SK-N-SH (cell line): ENCODE measurements at regions not wholly inside any gene's neighbourhood (a gene's known extent, or its start where the extent isn't known, plus 50 kb on each side); places are given as distances from the start of the nearest gene placed in this dataset.

Experiments
- CTCF ChIA-PET: fragments of 300-600, 350-600 bp; formaldehyde crosslinking; extraction: SDS; loops from one replicate; lab custom pipeline; 2021; lab: Yijun Ruan, JAX
- POLR2A ChIA-PET: fragments of 350-600 bp; sonication (Branson Sonifier 250); formaldehyde crosslinking; extraction: SDS; loops from one replicate; lab custom pipeline; 2020; ENCODE audit warnings: antibody characterized with exemption, inconsistent platforms; lab: Yijun Ruan, JAX
- DNase-seq: peaks from one replicate; pipeline ENCODE4 v3.0.0; 2012
- H2AFZ ChIP-seq: fragments of 200-600 bp; sonication (generic); 2 replicates; pipeline ENCODE4 v1.8.1; 2016; ENCODE audit warnings: antibody characterized with exemption, mild to moderate bottlenecking, low read depth
- H3F3A ChIP-seq: fragments of 200-600 bp; sonication (generic); replicated peaks from 2 replicates; pipeline ENCODE3; 2016; ENCODE audit warnings: antibody characterized with exemption, mild to moderate bottlenecking; ENCODE audit not compliant: insufficient read depth
- H3K27ac ChIP-seq, 2 experiments: fragments of 200-500 bp in 1 of 2; fragments of 200-600 bp in 1 of 2; sonication (Bioruptor generic) in 1 of 2; sonication (generic), shearing (Covaris generic) in 1 of 2; 2 replicates each; pipeline versions ENCODE4 v1.5.1 to v1.6.1; 2014 to 2016; ENCODE audit warnings: low read depth in 2 of 2, inconsistent platforms in 1 of 2, low read length in 1 of 2, mild to moderate bottlenecking in 1 of 2, mixed read lengths in 1 of 2
- H3K27me3 ChIP-seq: fragments of 200-600 bp; sonication (generic), shearing (Covaris generic); 2 replicates; pipeline ENCODE4 v1.6.1; 2016; ENCODE audit warnings: mixed run types; ENCODE audit not compliant: insufficient read depth
- H3K36me3 ChIP-seq, 2 experiments: fragments of 200-500 bp in 1 of 2; fragments of 200-600 bp in 1 of 2; sonication (Bioruptor generic) in 1 of 2; sonication (generic) in 1 of 2; replicated peaks in 1 of 2; 2 replicates each; pipeline versions ENCODE3 to v1.5.1; 2014 to 2016; ENCODE audit warnings: low read length in 1 of 2, mild to moderate bottlenecking in 1 of 2; ENCODE audit not compliant: insufficient read depth in 2 of 2, control insufficient read depth in 1 of 2
- H3K4me1 ChIP-seq, 2 experiments: fragments of 200-500 bp in 1 of 2; fragments of 200-600 bp in 1 of 2; sonication (Bioruptor generic) in 1 of 2; sonication (generic), shearing (Covaris generic) in 1 of 2; 2 replicates each; pipeline versions ENCODE4 v1.5.1 to v1.6.1; 2014 to 2016; ENCODE audit warnings: low read depth in 1 of 2, low read length in 1 of 2, mixed run types in 1 of 2; ENCODE audit not compliant: insufficient read depth in 2 of 2, control insufficient read depth in 1 of 2
- H3K4me2 ChIP-seq: fragments of 200-600 bp; sonication (generic), shearing (Covaris generic); 2 replicates; pipeline ENCODE4 v1.6.1; 2017; ENCODE audit warnings: mixed run types
- H3K4me3 ChIP-seq, 2 experiments: fragments of 200-500 bp in 1 of 2; fragments of 200-600 bp in 1 of 2; sonication (Bioruptor generic) in 1 of 2; sonication (generic), shearing (Covaris generic) in 1 of 2; 2 replicates each; pipeline versions ENCODE4 v1.5.1 to v1.8.1; 2014 to 2016; ENCODE audit warnings: low read depth in 2 of 2, inconsistent platforms in 1 of 2, low read length in 1 of 2, mild to moderate bottlenecking in 1 of 2, mixed read lengths in 1 of 2, moderate library complexity in 1 of 2
- H3K79me2 ChIP-seq: fragments of 200-600 bp; sonication (generic); 2 replicates; pipeline ENCODE4 v1.8.1; 2017; ENCODE audit warnings: mild to moderate bottlenecking; ENCODE audit not compliant: insufficient read depth
- H3K9ac ChIP-seq: fragments of 200-600 bp; sonication (generic); 2 replicates; pipeline ENCODE4 v1.6.1; 2017; ENCODE audit warnings: mixed run types
- H3K9me2 ChIP-seq: fragments of 200-600 bp; sonication (generic); 2 replicates; pipeline ENCODE4 v1.6.1; 2017; ENCODE audit warnings: mixed run types
- H3K9me3 ChIP-seq: fragments of 200-600 bp; sonication (generic); 2 replicates; pipeline ENCODE4 v1.6.1; 2017; ENCODE audit warnings: mixed run types, mild to moderate bottlenecking, moderate library complexity
- H4K20me1 ChIP-seq: fragments of 200-600 bp; sonication (generic); 2 replicates; pipeline ENCODE4 v1.6.1; 2017; ENCODE audit warnings: mild to moderate bottlenecking, mixed run types; ENCODE audit not compliant: insufficient read depth
- CHD2 ChIP-seq: fragments of 150-350 bp; IDR thresholded peaks from 2 replicates; pipeline ENCODE4 v1.6.1; 2018; ENCODE audit warnings: low read length; ENCODE audit not compliant: partially characterized antibody
- ELF1 ChIP-seq: IDR thresholded peaks from 2 replicates; pipeline ENCODE4 v1.4.0; 2012
- EZH2phosphoT487 ChIP-seq: fragments of 200-600 bp; sonication (generic); IDR thresholded peaks from 2 replicates; pipeline ENCODE4 v1.6.1; 2017; ENCODE audit warnings: low read depth, mixed run types, mild to moderate bottlenecking, antibody characterized with exemption, moderate library complexity, borderline replicate concordance
- FOXJ3 ChIP-seq: sonication (generic); formaldehyde crosslinking; IDR thresholded peaks from 2 replicates; pipeline ENCODE4 v1.5.1; 2020; ENCODE audit warnings: mild to moderate bottlenecking, missing genetic modification reagents
- FOXM1 ChIP-seq: IDR thresholded peaks from 2 replicates; pipeline ENCODE4 v1.4.0; 2012; ENCODE audit warnings: low read depth, mild to moderate bottlenecking
- GABPA ChIP-seq: IDR thresholded peaks from 2 replicates; pipeline ENCODE4 v1.4.0; 2012; ENCODE audit warnings: low read depth, mild to moderate bottlenecking
- RCOR1 ChIP-seq: fragments of 150-350 bp; IDR thresholded peaks from 2 replicates; pipeline ENCODE4 v1.6.1; 2017; ENCODE audit warnings: antibody characterized with exemption, low read length
- RXRA ChIP-seq: IDR thresholded peaks from 2 replicates; pipeline ENCODE4 v1.4.0; 2012; ENCODE audit warnings: low read depth, mild to moderate bottlenecking, borderline replicate concordance
- SMC3 ChIP-seq: IDR thresholded peaks from 2 replicates; pipeline ENCODE4 v1.6.1; 2012; ENCODE audit warnings: low read depth, low read length, improper control_type of control experiment
- TAF1 ChIP-seq: IDR thresholded peaks from 2 replicates; pipeline ENCODE4 v1.6.1; 2012; ENCODE audit warnings: low read depth, mild to moderate bottlenecking, low read length, moderate library complexity, borderline replicate concordance
- TCF12 ChIP-seq: IDR thresholded peaks from 2 replicates; pipeline ENCODE4 v1.4.0; 2012
- USF2 ChIP-seq: fragments of 150-350 bp; IDR thresholded peaks from 2 replicates; pipeline ENCODE4 v1.6.1; 2017; ENCODE audit warnings: antibody characterized with exemption, low read length, low read depth, borderline replicate concordance
- WGBS: methylation state at CpG from one replicate; pipeline ENCODE4 v1.1.6; 2017; ENCODE audit warnings: low lambda C conversion rate; 5-methylcytosine and 5-hydroxymethylcytosine counted together
- TF ChIP-seq, protein P1 (sequence below): IDR thresholded peaks from 2 replicates; pipeline ENCODE4; 2012
- TF ChIP-seq, protein P2 (sequence below): fragments of 200-600 bp; sonication (generic); IDR thresholded peaks from 2 replicates; pipeline ENCODE4 v1.6.1; 2017; ENCODE audit warnings: antibody characterized with exemption, mild to moderate bottlenecking, moderate library complexity
- TF ChIP-seq, protein P3 (sequence below): IDR thresholded peaks from 2 replicates; pipeline ENCODE4 v1.4.0; 2012; ENCODE audit warnings: low read depth, borderline replicate concordance

DNA sequence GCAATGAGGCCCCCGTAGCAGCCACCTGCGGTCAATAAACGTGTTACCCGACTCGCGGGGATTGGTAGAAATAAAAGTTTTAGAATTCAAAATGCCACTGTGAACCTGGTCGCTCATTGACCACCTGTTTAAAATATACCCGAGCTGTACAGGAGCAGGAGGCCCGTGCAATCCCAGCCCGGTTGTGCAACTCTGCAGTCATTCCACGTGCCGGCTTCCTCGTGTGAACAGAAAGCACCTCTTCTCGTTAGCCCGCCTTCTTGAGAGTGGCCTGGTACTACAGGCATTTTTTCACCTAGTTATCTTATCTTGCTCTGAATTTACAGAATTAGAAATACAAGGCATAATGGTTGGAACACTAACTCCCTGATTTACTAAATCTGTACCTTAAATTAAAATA, 660.7 kb downstream of the GALR1 start (continued):
- TF ChIP-seq, protein P1, sequence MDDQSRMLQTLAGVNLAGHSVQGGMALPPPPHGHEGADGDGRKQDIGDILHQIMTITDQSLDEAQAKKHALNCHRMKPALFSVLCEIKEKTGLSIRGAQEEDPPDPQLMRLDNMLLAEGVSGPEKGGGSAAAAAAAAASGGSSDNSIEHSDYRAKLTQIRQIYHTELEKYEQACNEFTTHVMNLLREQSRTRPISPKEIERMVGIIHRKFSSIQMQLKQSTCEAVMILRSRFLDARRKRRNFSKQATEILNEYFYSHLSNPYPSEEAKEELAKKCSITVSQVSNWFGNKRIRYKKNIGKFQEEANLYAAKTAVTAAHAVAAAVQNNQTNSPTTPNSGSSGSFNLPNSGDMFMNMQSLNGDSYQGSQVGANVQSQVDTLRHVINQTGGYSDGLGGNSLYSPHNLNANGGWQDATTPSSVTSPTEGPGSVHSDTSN = no peak

GRCh38 chr18:77911971-77912605, 662.4 kb downstream of the GALR1 start:
- TF ChIP-seq ELF1 (no peak), RCOR1 (no peak), GABPA (no peak), TAF1 (no peak), USF2 (no peak), TCF12 (no peak), EZH2phosphoT487 (no peak), FOXM1 (no peak), SMC3 (no peak), CHD2 (no peak), FOXJ3 (CRISPR knock-in tag) (no peak), RXRA (no peak)
- TF ChIP-seq, protein P2, sequence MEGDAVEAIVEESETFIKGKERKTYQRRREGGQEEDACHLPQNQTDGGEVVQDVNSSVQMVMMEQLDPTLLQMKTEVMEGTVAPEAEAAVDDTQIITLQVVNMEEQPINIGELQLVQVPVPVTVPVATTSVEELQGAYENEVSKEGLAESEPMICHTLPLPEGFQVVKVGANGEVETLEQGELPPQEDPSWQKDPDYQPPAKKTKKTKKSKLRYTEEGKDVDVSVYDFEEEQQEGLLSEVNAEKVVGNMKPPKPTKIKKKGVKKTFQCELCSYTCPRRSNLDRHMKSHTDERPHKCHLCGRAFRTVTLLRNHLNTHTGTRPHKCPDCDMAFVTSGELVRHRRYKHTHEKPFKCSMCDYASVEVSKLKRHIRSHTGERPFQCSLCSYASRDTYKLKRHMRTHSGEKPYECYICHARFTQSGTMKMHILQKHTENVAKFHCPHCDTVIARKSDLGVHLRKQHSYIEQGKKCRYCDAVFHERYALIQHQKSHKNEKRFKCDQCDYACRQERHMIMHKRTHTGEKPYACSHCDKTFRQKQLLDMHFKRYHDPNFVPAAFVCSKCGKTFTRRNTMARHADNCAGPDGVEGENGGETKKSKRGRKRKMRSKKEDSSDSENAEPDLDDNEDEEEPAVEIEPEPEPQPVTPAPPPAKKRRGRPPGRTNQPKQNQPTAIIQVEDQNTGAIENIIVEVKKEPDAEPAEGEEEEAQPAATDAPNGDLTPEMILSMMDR = no peak
- TF ChIP-seq, protein P3, sequence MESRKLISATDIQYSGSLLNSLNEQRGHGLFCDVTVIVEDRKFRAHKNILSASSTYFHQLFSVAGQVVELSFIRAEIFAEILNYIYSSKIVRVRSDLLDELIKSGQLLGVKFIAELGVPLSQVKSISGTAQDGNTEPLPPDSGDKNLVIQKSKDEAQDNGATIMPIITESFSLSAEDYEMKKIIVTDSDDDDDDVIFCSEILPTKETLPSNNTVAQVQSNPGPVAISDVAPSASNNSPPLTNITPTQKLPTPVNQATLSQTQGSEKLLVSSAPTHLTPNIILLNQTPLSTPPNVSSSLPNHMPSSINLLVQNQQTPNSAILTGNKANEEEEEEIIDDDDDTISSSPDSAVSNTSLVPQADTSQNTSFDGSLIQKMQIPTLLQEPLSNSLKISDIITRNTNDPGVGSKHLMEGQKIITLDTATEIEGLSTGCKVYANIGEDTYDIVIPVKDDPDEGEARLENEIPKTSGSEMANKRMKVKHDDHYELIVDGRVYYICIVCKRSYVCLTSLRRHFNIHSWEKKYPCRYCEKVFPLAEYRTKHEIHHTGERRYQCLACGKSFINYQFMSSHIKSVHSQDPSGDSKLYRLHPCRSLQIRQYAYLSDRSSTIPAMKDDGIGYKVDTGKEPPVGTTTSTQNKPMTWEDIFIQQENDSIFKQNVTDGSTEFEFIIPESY = no peak
- ChIA-PET CTCF (interaction anchor here (1.0 to 1.4 kb wide), 2 partner anchors 12 kb away, joined by 3 to 4 read pairs; no protein-coding TSS in a partner anchor), POLR2A (no interaction called here)
- Histone ChIP-seq H3K79me2 (no peaks in the 10 kb centered on the region), H3K36me3 (no peaks in the 10 kb centered on the region), H4K20me1 (no peaks in the 10 kb centered on the region), H2AFZ (no peak overlapping the region), H3F3A (no peaks in the 10 kb centered on the region), H3K4me2 (no peak overlapping the region), H3K4me3 (no peak overlapping the region), H3K4me1 (no peaks in the 10 kb centered on the region), H3K27ac (no peak overlapping the region), H3K27me3 (peaks cover 16% of the 10 kb centered on the region; the same call in 1 of the 2 replicates), H3K9ac (no peak overlapping the region), H3K9me2 (no peaks in the 10 kb centered on the region), H3K9me3 (no peaks in the 10 kb centered on the region)
- 15% methylated on average over 18 of the region's 20 CpGs for WGBS
- no peak for DNase-seq
